GM18870 (cell line): ENCODE measurements at regions not wholly inside any gene's neighbourhood (a gene's known extent, or its start where the extent isn't known, plus 50 kb on each side); places are given as distances from the start of the nearest gene placed in this dataset.

Experiments
- ATAC-seq: cut with Tn5 transposase; IDR thresholded peaks from one replicate; pipeline ENCODE4 v1.9.1; 2021; ENCODE audit warnings: moderate library complexity; ENCODE audit not compliant: unreplicated experiment

GRCh38 chr1:55339681-55340080 is 124.5 kb upstream of the USP24 start:
- ATAC-seq: no peak

GRCh38 chr1:55338448-55338820 is 123.3 kb upstream of the USP24 start:
- ATAC-seq: no peak

DNA sequence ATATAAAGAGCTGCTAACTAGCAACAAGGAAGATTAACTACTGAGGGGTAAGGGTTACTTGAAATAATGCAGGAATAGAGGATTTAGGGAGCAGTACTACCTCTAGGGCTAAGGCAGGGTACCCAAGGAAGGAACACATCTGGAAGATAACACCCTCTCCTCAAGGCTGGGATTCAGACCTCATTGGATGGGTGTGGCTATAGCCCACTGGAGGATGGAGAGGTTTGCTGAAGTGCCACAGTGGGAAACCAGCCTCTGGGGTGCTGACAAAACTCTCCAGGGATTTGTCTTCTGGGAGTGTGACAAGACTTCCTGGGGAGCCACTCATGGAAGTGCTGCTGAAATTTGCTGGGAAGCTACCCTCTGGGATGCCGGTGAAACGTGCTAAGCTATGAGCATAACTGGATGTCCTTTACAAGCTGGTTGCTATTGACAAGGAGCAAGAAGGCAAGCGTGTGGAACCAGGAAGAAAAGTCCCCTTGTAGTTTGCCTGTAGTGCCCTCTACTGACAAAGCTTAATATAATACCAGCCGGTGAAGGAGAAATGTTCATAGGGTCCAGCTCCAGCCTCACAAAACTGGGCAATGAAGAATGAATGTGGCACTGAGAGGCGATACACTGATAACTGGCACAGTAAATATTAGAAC is 122.8 kb upstream of the USP24 start:
- peak; percentile 48 for ATAC-seq

DNA sequence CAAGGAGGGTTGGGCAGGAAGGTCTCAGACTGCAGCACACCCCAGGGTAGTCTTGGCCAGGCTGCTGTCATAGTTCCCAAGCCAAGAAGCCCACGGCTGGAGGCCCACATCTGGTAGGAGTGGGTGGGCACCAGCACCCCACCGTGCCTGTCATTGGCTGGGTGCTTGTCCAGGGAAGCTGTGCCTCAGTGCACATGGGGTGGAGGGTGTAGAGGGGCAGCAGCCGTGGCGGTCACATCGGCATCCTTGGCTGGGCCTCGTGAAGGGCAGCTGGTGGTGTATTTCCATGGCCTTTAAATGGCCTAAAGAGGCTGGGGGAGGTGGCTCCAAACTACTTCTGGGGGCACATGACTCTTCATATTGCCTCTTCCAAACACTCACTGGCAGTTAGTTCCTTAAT is 119.6 kb upstream of the USP24 start:
- no peak for ATAC-seq

- ATAC-seq: no peak
These were observed 119.0 kb upstream of the USP24 start for GRCh38 chr1:55334160-55334559.

DNA sequence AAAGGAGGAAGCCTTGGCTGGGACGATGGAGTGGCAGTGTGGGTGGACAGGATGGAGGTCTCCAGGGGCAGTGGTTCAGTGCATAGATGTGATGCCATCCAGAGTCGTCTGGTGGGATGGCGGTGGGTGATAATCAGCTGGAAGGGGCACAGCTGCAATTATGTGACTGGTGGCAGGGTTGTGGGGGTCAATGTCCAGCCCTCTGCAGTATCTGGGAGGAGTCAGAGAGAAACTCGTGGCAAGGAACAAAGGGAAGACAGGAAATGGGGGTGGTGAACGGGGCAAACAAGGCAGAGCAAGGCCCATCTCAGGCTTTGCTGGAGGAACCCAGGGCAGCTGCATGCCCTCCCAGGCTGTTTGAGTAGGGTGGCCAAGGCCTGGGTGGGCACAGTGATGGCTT is 118.3 kb upstream of the USP24 start:
- ATAC-seq: no peak

DNA sequence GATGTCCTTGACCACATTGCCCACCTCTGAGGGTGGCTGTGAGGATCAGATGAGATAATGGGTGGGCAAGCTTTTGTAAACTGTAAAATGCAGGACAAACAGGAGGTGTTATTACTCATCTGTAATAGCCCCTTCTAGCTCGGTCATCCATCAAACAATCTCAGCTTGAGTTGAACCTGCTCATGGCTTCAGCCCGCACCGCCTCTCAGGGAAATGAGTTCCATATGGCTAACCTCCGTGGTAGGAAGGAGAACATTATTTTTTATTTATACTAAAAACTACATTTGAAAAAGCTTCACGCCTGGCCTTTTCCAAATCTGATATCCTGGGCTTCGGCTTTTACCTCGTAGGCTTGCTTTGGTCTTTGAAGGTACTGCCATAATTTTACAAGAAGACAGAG is 116.2 kb upstream of the USP24 start:
- no peak for ATAC-seq

DNA sequence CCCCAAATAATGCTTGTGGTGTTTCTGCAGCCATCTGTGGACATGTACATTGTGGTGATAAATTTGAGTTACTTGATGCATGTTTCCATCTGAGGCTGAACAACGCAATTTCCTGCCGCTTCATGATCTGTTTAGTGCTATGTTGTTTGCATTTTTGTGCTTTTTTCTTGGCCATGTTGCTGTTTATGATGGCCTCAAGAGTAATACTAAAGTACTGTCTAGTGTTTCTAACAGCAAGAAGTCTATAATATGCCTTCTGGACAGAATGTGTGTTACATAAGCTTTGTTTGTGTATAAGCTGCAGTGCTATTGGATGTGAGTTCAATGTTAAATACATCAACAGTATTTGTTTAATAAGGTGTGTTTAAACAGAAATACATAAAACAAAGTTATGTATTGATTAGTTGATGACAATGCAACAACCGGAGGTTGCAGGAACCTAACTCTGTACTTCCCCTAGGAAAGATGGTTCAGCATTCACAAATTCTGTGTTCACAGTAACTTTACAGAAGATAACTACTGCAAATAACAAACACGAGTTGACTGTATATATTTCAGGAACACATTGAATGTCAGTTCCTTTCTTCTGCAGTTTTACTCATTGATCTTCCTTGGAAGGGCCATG is 114.8 kb upstream of the USP24 start:
- ATAC-seq: no peak

GRCh38 chr1:55329091-55329490 is 113.9 kb upstream of the USP24 start:
- no peak for ATAC-seq

DNA sequence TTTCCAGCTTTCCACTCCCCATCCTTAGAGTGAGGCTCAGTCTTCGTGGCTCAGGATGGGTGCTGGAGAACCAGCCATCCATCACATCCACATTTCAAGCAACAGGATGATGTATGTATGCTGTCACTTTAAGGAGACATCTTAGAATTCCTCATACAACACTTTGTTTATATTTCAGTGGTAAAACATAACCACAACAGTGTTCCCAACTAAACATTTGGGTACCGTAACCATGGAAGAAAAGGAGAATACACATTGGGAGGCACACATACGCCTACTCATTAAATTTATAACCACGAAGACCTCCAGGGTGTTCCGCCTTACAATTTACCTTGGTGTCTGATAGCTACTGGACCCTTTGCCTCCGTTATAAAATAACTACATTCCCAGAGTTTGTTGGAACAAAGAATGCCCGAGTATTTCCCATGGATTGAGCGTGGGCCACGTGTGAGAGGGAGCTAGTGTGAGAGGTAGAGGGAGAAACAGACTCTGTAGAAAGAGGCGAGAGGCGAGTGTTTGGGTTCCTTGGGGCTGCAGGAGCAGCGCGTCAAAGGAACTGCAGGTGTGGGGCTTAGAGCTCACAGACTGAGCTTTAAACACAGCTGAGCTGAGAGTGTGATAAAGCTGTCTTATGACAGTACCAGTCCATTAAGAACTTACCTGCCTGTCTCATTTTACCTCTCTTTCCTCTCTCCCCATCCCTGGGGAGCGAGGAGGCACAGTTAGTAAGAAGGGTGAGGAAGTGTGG is 111.5 kb upstream of the USP24 start:
- no peak for ATAC-seq

DNA sequence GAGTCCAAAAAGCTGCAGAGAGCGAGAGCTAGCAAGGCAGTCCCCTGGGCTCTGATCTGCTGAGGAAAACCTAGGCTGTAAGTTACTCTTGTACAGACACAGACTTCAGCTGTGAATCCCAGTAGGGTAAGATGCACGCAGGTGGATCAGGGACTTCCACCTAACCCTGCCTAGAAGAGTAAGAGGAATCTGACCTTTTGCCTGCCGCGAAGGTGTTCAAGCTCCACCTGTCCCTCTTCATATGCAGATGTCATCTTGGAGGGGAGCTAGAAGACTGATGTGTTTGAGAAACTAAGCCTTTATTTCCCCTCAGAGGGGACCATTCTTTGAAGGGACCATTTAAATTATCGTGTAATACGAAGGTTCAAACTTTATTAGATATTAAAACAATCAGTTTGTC is 108.6 kb upstream of the USP24 start:
- ATAC-seq: no peak

- ATAC-seq: no peak
These were observed 107.7 kb upstream of the USP24 start for GRCh38 chr1:55322842-55323241.

DNA sequence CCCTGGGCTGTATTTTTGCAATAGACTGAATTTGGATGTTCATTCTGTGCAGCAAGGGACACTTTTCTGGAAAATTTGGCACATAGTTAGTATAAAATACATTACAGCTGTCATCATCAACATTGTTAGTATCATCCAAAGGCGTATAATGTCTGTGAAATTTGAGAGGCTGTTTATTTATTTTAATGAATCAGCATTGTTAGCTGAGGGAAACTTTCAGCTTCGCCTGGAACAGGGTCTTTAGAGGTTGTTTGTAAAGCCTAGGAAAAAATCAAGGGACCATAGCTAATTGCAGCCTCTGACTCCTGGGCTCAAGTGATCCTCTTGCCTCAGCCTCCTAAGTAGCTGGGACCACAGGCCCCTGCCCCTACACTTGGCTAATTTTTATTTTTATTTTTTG is 106.8 kb upstream of the USP24 start:
- ATAC-seq: no peak

GRCh38 chr1:55320891-55321290 is 105.7 kb upstream of the USP24 start:
- no peak for ATAC-seq

DNA sequence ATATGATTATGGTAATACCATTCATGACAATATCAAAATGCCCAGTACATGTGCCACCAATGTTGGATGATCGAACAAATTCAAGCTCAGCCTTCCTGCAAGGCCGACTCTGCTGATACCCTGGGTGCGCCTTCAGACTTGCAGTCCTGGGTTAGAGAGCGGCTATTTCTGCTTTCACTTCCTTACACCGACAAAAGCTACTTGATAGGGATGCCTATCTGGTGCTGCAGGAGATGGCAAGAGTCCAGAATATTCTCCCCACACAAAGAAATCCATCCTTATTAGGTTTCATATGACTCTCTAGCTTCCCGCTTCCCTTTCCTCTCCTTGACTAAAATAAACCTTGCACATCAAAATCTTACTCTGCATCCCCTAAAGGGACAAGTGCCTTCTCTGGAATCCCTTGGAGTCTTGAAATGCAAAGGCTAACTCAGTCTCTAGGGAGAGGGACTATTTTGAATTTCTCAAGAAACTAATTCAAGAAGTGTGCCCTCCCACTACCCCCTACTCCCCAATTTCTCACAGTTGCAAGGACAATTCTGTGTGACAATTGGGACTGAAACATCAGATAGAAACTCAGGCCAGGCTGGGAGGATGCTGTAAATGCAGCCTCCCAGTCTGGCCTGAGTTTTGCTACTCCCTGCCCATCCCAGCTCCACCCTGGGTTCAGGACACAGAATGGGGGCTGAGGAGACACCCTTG is 103.1 kb upstream of the USP24 start:
- no peak for ATAC-seq

DNA sequence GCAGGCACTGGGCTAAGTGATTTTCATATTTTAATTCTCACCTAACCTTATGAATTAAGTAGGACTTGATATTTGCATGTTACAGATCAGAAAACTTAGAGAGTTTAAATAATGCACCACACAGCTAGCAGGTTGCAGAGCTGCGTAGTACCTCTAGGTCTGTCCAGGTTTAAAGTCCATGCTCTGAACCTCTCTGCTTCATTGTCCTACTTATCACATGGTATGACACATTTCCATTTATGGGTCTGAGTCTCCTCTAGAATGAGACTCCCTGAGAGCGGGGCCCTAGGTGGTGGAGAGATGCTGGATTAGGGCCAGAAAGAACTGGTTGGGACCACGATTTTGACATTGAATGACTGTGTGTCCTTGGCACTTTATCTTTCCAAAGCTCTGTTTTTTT is 102.5 kb upstream of the USP24 start:
- no peak for ATAC-seq

- ATAC-seq: no peak
These were observed 101.9 kb upstream of the USP24 start for GRCh38 chr1:55316947-55317662.

GRCh38 chr1:55316502-55316901 is 101.3 kb upstream of the USP24 start:
- ATAC-seq: no peak

DNA sequence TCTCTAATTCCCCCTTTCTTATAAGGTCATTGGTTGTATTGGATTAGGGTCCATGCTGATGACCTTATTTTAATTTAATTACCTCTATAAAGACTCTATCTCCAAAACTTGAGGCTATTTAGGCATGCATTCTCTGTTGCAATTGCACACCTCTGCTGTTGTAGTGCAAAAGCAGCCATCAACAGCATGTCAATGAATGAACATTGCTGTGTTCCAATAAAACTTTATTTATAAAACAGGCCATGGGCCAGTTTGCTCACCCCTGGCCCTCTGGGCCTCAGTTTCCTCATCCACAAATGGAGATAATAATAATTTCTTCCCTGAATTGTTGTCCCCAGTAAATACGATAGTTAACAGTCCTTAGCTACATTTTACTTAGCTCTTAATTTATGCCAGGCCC is 100.4 kb upstream of the USP24 start:
- no peak for ATAC-seq

DNA sequence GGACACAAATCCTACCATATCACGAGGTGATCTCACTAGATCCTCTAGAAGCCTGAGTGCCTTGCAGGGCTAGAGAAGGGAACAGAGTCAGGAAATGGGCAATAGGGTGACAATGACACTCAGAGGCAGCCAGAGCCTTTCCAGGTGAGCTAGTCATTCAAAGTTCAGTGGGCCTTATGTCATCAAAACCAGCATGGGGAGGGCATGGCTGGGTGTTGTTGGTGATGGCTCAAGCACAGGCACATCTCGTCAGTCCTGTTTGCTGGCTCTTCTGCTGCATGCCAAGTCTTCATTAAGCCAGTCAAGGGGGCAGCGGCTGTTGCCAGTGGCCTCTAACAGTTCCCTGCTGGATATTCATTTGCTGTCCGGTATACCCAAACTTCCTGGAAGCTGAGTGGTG is 99.6 kb upstream of the USP24 start:
- ATAC-seq: no peak

- no peak for ATAC-seq
These were observed 98.7 kb upstream of the USP24 start for GRCh38 chr1:55313903-55314302.
